Osteocyte (in vitro differentiated cells): ENCODE measurements at regions not wholly inside any gene's neighbourhood (a gene's known extent, or its start where the extent isn't known, plus 50 kb on each side); places are given as distances from the start of the nearest gene placed in this dataset.

Experiments
- DNase-seq: peaks from one replicate; pipeline ENCODE4 v3.0.0; 2021; ENCODE audit warnings: mixed read lengths; ENCODE audit not compliant: unreplicated experiment; ENCODE audit errors: extremely low spot score
- H3K27ac Mint-ChIP-seq: one replicate; pipeline ENCODE4 v1.8.0; 2021; ENCODE audit warnings: mild to moderate bottlenecking, mixed read lengths; ENCODE audit not compliant: unreplicated experiment
- H3K27me3 Mint-ChIP-seq: one replicate; pipeline ENCODE4 v1.8.0; 2021; ENCODE audit warnings: mixed read lengths; ENCODE audit not compliant: unreplicated experiment
- H3K36me3 Mint-ChIP-seq: one replicate; pipeline ENCODE4 v1.8.0; 2021; ENCODE audit warnings: mixed read lengths; ENCODE audit not compliant: unreplicated experiment
- H3K4me1 Mint-ChIP-seq: one replicate; pipeline ENCODE4 v1.8.0; 2021; ENCODE audit warnings: mixed read lengths; ENCODE audit not compliant: unreplicated experiment
- H3K4me3 Mint-ChIP-seq: one replicate; pipeline ENCODE4 v1.8.0; 2021; ENCODE audit warnings: mild to moderate bottlenecking, moderate library complexity, mixed read lengths; ENCODE audit not compliant: unreplicated experiment
- H3K9me3 Mint-ChIP-seq: one replicate; pipeline ENCODE4 v1.8.0; 2021; ENCODE audit warnings: mixed read lengths; ENCODE audit not compliant: unreplicated experiment
- CTCF ChIP-seq: fragments of 200-600 bp; sonication (generic); IDR thresholded peaks from 2 replicates; pipeline ENCODE4 v1.5.0; 2021; ENCODE audit warnings: antibody characterized with exemption, mild to moderate bottlenecking, moderate library complexity

GRCh38 chr5:61912559-61912958 is 393.4 kb upstream of the KIF2A start:
- H3K36me3 Mint-ChIP-seq, result no peaks in the 10 kb centered on the region
- H3K27ac Mint-ChIP-seq, result no peak overlapping the region
- H3K4me1 Mint-ChIP-seq, result no peaks in the 10 kb centered on the region
- peaks cover 9% of the 10 kb centered on the region for H3K9me3 Mint-ChIP-seq
- DNase-seq, result no peak
- TF ChIP-seq CTCF, result no peak
- no peak overlapping the region for H3K4me3 Mint-ChIP-seq
- peaks cover 5% of the 10 kb centered on the region for H3K27me3 Mint-ChIP-seq

- no peak for TF ChIP-seq CTCF
- no peak for DNase-seq
- H3K4me1 Mint-ChIP-seq, result peaks cover 11% of the 10 kb centered on the region
- H3K27me3 Mint-ChIP-seq, result peaks cover 14% of the 10 kb centered on the region
- H3K36me3 Mint-ChIP-seq, result no peaks in the 10 kb centered on the region
- H3K27ac Mint-ChIP-seq, result no peak overlapping the region
- no peak overlapping the region for H3K4me3 Mint-ChIP-seq
- H3K9me3 Mint-ChIP-seq, result peaks cover 9% of the 10 kb centered on the region
These were observed 390.4 kb upstream of the KIF2A start for GRCh38 chr5:61915646-61916045.

GRCh38 chr5:61916621-61917620 is 389.1 kb upstream of the KIF2A start:
- DNase-seq, result no peak
- peaks cover 20% of the 10 kb centered on the region for H3K27me3 Mint-ChIP-seq
- peaks cover 11% of the 10 kb centered on the region for H3K4me1 Mint-ChIP-seq
- TF ChIP-seq CTCF, result no peak
- H3K27ac Mint-ChIP-seq, result no peak overlapping the region
- no peaks in the 10 kb centered on the region for H3K36me3 Mint-ChIP-seq
- no peak overlapping the region for H3K4me3 Mint-ChIP-seq
- H3K9me3 Mint-ChIP-seq, result peaks cover 9% of the 10 kb centered on the region

DNA sequence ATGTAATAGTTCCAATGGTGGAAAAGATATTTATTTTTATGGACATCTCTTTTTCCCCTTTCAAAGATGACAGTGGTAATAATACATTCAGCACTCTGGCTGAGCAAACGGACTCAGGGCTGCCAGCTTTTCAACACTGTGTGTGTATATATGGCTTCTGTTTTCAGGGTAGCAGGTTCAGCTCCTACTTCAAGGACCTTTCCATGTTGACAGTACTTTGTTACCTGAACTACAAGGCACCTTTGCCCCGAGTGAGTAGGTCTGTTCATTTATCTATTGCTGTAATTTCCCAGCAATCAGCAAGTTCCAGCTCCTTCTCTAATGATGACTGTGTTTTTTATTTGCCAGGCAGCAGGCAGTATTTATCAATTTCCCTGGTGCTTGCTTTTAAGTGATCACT is 387.4 kb upstream of the KIF2A start:
- no peak for TF ChIP-seq CTCF
- Mint-ChIP-seq H3K27me3 (peaks cover 24% of the 10 kb centered on the region), H3K36me3 (no peaks in the 10 kb centered on the region), H3K4me3 (no peak overlapping the region), H3K4me1 (peaks cover 11% of the 10 kb centered on the region), H3K27ac (no peak overlapping the region), H3K9me3 (no peaks in the 10 kb centered on the region)
- no peak for DNase-seq

GRCh38 chr5:61919920-61920319 is 386.1 kb upstream of the KIF2A start:
- H3K36me3 Mint-ChIP-seq, result no peaks in the 10 kb centered on the region
- no peak overlapping the region for H3K4me3 Mint-ChIP-seq
- no peaks in the 10 kb centered on the region for H3K9me3 Mint-ChIP-seq
- H3K4me1 Mint-ChIP-seq, result peaks cover 11% of the 10 kb centered on the region
- DNase-seq, result no peak
- no peak for TF ChIP-seq CTCF
- H3K27ac Mint-ChIP-seq, result no peak overlapping the region
- H3K27me3 Mint-ChIP-seq, result peaks cover 32% of the 10 kb centered on the region
